ENCODE measurements at regions not wholly inside any gene's neighbourhood (a gene's known extent, or its start where the extent isn't known, plus 50 kb on each side); places are given as distances from the start of the nearest gene placed in this dataset.

DNA sequence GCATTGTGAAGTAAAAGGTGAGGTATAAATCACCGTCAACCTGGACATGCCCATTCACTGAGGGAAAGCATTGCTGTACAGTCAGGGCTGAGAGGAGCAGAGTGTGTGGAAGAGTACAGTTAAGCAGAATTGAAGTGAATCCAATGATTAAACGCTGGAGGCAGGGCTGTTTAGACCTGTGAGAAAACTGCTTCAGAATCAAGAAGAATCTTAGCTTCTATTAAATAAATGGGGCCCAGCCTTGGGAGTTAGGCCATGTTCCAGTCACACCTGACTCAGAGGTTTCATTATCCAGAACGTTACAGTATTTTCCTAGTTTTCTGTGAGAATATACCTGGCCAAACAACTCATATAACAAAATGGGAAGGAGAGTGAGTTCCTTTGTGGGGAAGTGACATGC is 86.9 kb downstream of the ATP23 start:
- no peak for DNase-seq (ENCODE audit: low read depth)
- no peak overlapping the region for H3K4me3 ChIP-seq (ENCODE audit: control insufficient read depth, low read depth, low read length)
- TF ChIP-seq, protein P1, sequence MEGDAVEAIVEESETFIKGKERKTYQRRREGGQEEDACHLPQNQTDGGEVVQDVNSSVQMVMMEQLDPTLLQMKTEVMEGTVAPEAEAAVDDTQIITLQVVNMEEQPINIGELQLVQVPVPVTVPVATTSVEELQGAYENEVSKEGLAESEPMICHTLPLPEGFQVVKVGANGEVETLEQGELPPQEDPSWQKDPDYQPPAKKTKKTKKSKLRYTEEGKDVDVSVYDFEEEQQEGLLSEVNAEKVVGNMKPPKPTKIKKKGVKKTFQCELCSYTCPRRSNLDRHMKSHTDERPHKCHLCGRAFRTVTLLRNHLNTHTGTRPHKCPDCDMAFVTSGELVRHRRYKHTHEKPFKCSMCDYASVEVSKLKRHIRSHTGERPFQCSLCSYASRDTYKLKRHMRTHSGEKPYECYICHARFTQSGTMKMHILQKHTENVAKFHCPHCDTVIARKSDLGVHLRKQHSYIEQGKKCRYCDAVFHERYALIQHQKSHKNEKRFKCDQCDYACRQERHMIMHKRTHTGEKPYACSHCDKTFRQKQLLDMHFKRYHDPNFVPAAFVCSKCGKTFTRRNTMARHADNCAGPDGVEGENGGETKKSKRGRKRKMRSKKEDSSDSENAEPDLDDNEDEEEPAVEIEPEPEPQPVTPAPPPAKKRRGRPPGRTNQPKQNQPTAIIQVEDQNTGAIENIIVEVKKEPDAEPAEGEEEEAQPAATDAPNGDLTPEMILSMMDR (conservative IDR thresholded peaks at IDR 0.05; ENCODE audit: control insufficient read depth, insufficient read depth, low read depth, low read length), result no peak

DNA sequence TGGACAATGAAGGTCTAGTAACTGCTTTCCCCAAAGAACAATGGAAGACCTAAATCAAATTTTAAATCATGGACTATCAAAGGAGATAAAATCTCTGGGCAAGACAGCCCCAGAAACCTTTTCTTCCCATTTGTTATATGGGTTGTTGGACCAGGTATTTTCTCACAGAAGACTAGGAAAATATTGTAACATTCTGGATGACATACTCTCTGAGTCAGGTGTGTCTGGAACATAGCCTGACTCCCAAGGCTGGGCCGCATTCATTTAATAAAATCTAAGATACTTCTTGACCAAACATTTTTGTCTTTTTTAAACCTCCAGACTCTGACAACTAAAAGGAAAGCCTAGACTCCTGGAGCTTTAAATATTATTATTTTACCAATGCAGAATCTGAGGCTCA is 87.9 kb downstream of the ATP23 start:
- no peak for DNase-seq (ENCODE audit: low read depth)
- TF ChIP-seq, protein P1 (conservative IDR thresholded peaks at IDR 0.05; ENCODE audit: control insufficient read depth, insufficient read depth, low read depth, low read length), result no peak
- no peak overlapping the region for H3K4me3 ChIP-seq (ENCODE audit: control insufficient read depth, low read depth, low read length)

DNA sequence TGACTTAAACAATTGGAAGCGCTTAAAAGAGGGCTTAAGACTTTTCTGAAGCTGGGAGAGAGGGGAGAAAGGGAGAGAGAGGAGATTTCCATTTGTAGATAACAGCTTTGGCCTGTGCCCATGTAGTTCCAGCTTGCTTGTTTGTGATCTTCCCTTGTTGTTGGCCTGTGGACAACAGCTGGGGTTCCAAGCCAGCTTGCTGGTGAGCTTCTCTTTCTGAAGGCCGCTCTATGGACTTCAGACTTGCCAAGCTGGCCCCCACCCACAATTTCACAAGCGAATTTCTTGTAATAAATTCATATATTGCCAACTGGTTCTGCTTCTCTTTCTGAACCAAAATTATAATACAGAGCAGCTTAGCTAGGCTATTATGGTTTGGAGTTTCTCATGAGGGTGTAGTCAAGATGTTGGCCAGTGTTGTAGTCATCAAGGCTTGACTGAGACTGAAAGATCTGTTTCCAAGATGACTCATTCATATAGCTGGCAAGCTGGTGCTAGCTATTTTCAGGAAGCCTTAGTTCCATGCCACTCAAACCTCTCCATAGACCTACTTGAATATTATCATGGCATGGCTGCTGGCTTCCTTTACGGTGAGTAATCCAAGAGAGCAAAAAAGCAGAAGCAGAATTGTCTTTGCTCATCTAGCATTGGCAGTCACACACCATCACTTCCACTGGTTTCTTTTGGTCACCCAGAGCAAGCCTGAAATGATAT is 89.4 kb downstream of the ATP23 start:
- TF ChIP-seq, protein P1 (conservative IDR thresholded peaks at IDR 0.05; ENCODE audit: control insufficient read depth, insufficient read depth, low read depth, low read length), result no peak

DNA sequence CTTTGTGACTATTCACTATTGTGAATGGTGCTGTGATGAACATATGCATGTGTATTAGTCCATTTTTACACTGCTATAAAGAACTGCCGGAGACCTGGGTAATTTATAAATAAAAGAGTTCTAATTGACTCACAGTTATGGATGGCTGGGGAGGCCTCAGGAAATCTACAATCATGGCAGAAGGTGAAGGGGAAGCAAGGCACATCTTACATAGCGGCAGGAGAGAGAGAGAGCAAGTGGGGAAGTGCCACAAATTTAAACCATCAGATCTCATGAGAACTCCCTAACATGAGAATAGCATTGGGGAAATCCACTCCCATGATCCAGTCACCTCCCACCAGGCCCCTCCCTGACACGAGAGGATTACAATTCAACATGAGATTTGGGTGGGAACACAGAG is 90.8 kb downstream of the ATP23 start:
- TF ChIP-seq, protein P1 (conservative IDR thresholded peaks at IDR 0.05; ENCODE audit: control insufficient read depth, insufficient read depth, low read depth, low read length), result no peak
- H3K4me3 ChIP-seq (ENCODE audit: control insufficient read depth, low read depth, low read length), result no peak overlapping the region
- no peak for DNase-seq (ENCODE audit: low read depth)

More for the DNA sequence above, 89.4 kb downstream of the ATP23 start:
- DNase-seq (ENCODE audit: low read depth), result peak; percentile 64
- no peak overlapping the region for H3K4me3 ChIP-seq (ENCODE audit: control insufficient read depth, low read depth, low read length)

DNA sequence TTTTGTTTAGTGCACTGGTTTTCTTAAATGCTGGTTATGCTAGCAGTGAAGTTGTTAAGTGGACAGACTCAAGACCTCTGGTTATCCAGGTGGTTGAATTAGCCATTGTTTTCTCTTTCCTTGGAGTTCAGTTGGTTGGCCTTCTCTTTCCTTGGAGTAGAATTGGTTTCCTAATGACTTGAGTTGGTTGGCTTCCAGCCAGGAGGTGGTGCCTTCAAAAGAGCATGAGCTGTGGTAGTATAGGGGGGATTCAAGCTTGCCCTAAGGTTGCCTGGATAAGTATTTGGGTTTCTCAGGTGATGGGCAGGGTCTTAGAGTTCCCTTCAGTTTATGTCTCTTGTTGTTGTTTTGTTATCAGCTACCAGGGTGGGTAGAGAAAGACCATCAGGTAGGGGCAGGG is 92.5 kb downstream of the ATP23 start:
- no peak overlapping the region for H3K4me3 ChIP-seq (ENCODE audit: control insufficient read depth, low read depth, low read length)
- no peak for DNase-seq (ENCODE audit: low read depth)
- TF ChIP-seq, protein P1 (conservative IDR thresholded peaks at IDR 0.05; ENCODE audit: control insufficient read depth, insufficient read depth, low read depth, low read length), result no peak

DNA sequence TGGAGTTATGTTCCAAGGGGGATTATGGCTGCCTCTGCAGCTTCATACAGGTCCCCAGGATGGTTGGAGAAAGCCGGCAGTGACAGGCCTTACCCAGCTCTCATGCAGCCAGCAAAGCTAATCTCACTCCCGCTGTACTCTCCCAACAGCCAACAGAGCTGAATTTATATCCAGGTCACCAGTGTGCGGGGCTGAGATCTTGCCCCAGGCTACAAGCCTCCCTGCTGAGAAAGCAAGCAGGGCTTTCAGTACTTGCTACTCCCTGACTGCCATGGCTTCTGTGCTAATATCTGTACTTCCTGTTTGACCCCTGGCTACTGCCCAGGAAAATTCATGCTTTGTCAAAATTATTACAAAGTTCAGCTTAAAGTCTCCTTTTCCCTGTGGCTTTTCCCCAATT is 92.9 kb downstream of the ATP23 start:
- no peak for DNase-seq (ENCODE audit: low read depth)
- no peak overlapping the region for H3K4me3 ChIP-seq (ENCODE audit: control insufficient read depth, low read depth, low read length)
- TF ChIP-seq, protein P1 (conservative IDR thresholded peaks at IDR 0.05; ENCODE audit: control insufficient read depth, insufficient read depth, low read depth, low read length), result no peak

Measured in fibroblast of mammary gland (primary cell).